Cardiac fibroblast (primary cell): ENCODE measurements at regions not wholly inside any gene's neighbourhood (a gene's known extent, or its start where the extent isn't known, plus 50 kb on each side); places are given as distances from the start of the nearest gene placed in this dataset.

Experiments
- DNase-seq, 2 donors: peaks; one replicate each; pipeline versions ENCODE4 v3.0.0 to v3.0.0-alpha.2; 2010; ENCODE audit warnings: low read depth in 2 of 2
- H3K4me3 ChIP-seq, 2 donors: replicated peaks in 1 of 2; 1 replicate in 1 of 2; 2 replicates in 1 of 2; pipeline ENCODE4 v1.5.1; 2011; ENCODE audit warnings: low read depth in 2 of 2, low read length in 2 of 2, mild to moderate bottlenecking in 2 of 2, moderate library complexity in 1 of 2
- TF ChIP-seq, protein P1 (sequence below): IDR thresholded peaks from one replicate; pipeline ENCODE4 v1.5.1; 2011; ENCODE audit warnings: low read depth, mild to moderate bottlenecking, low read length, inconsistent platforms

- no peak overlapping the region for H3K4me3 ChIP-seq
- TF ChIP-seq, protein P1, sequence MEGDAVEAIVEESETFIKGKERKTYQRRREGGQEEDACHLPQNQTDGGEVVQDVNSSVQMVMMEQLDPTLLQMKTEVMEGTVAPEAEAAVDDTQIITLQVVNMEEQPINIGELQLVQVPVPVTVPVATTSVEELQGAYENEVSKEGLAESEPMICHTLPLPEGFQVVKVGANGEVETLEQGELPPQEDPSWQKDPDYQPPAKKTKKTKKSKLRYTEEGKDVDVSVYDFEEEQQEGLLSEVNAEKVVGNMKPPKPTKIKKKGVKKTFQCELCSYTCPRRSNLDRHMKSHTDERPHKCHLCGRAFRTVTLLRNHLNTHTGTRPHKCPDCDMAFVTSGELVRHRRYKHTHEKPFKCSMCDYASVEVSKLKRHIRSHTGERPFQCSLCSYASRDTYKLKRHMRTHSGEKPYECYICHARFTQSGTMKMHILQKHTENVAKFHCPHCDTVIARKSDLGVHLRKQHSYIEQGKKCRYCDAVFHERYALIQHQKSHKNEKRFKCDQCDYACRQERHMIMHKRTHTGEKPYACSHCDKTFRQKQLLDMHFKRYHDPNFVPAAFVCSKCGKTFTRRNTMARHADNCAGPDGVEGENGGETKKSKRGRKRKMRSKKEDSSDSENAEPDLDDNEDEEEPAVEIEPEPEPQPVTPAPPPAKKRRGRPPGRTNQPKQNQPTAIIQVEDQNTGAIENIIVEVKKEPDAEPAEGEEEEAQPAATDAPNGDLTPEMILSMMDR: no peak
- no peak for DNase-seq
These were observed 536.3 kb downstream of the PTPRU start for GRCh38 chr1:29772584-29773100.

GRCh38 chr1:29767769-29768425 is 531.6 kb downstream of the PTPRU start:
- TF ChIP-seq, protein P1: no peak
- no peak overlapping the region for H3K4me3 ChIP-seq
- no peak for DNase-seq

DNA sequence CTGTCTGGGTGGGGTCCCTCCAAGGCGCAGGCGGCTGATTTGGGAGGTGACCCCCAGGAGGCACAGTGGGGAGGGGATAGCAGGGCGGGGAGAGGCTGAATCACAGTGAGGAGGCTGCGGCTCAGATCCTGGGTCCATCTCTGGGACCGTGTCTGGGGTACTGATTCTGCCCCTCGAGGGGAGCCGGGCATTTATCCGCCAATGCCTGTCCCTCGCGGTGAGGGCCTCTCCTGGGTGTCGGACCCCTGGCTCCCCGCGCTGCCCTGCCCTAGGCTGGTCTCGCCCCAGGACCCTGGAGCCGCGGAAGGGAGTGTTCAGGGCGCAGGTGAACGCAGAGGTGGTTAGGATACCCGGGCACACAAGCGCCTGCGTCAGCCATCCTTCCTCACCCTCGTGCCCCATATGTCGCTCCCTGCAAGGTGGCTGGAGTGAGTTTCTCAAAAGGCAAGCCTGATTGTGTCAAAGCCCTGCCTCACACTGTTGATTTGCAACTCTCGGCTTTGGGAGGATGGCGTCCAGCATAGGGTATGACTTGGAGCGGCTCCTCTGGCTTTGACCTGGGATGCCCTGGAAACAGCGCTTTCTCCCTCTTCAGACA is 530.9 kb downstream of the PTPRU start:
- DNase-seq: no peak
- TF ChIP-seq, protein P1: no peak
- no peak overlapping the region for H3K4me3 ChIP-seq

DNA sequence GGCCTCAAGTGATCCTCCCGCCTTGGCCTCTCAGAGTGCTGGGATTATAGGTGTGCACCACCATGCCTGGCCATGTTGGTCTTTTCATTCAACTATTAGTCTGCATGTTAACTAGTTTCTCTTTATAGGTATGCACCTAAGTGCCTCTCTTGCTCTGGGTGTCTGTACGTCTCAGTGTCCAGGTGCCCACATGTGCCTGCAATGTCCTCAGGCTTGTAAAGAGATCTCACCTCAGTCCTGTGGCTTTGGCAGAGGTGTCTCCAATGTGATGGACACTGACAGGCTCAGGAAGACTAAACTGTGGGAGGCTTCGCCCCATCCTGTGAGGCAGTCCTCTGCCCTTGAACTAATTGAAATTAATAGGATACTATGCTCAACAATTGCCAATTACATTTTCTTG is 526.3 kb downstream of the PTPRU start:
- TF ChIP-seq, protein P1: no peak
- no peak for DNase-seq
- no peak overlapping the region for H3K4me3 ChIP-seq

- TF ChIP-seq, protein P1: no peak
- no peak for DNase-seq
- no peak overlapping the region for H3K4me3 ChIP-seq
These were observed 525.0 kb downstream of the PTPRU start for GRCh38 chr1:29761159-29761928.

DNA sequence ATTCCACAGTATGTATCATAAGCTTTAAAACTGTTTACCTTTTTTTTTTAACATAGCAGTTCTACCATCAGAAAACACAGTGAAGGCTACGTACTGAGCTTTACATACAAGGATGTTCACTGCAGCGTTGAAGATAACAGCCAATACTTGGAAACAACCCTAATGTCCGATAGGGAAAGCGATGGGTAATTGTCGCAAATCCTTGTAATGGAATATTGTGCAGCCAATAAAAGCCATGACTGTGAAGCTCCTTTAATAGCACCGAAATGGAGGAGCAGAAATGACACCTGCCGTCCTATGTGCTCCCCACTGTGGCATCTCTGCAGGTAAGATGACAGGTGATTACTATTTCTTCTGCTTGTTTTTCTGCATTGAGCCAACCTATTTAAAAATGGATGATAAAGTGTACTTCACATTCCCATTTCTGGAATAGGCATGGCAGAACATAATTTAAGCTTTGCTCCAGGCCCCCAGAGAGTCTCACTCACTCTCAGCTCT is 523.8 kb downstream of the PTPRU start:
- TF ChIP-seq, protein P1: no peak
- no peak for DNase-seq
- no peak overlapping the region for H3K4me3 ChIP-seq
